Skin of body (tissue), 1 donor: ENCODE measurements at regions not wholly inside any gene's neighbourhood (a gene's known extent, or its start where the extent isn't known, plus 50 kb on each side); places are given as distances from the start of the nearest gene placed in this dataset.

Source experiments
- DNase-seq: peaks from one replicate; lab custom pipeline; 2025; lab: John Stamatoyannopoulos, UW

- no peak for DNase-seq
Measured at GRCh38 chr7:136069840-136070529, 92.8 kb upstream of the MTPN start.

GRCh38 chr7:136067277-136067676 is 90.1 kb upstream of the MTPN start:
- DNase-seq = no peak

GRCh38 chr7:136066304-136067143 is 89.4 kb upstream of the MTPN start:
- no peak for DNase-seq

GRCh38 chr7:136064627-136065237 is 87.6 kb upstream of the MTPN start:
- no peak for DNase-seq

GRCh38 chr7:136064081-136064480 is 86.9 kb upstream of the MTPN start:
- no peak for DNase-seq

GRCh38 chr7:136063326-136063666 is 86.1 kb upstream of the MTPN start:
- DNase-seq = no peak

GRCh38 chr7:136062625-136063325 is 85.6 kb upstream of the MTPN start:
- DNase-seq = no peak

GRCh38 chr7:136061433-136061832 is 84.3 kb upstream of the MTPN start:
- DNase-seq = no peak

- DNase-seq = no peak
Measured at GRCh38 chr7:136058546-136058945, 81.4 kb upstream of the MTPN start.

- DNase-seq = no peak
Measured at GRCh38 chr7:136057509-136057908, 80.3 kb upstream of the MTPN start.

GRCh38 chr7:136056651-136057231 is 79.6 kb upstream of the MTPN start:
- DNase-seq = no peak

GRCh38 chr7:136055266-136055665 is 78.1 kb upstream of the MTPN start:
- DNase-seq = no peak

GRCh38 chr7:136053689-136054485 is 76.7 kb upstream of the MTPN start:
- no peak for DNase-seq

- no peak for DNase-seq
Measured at GRCh38 chr7:136051203-136051928, 74.2 kb upstream of the MTPN start.

- no peak for DNase-seq
Measured at GRCh38 chr7:136050462-136050847, 73.3 kb upstream of the MTPN start.

- DNase-seq = no peak
Measured at GRCh38 chr7:136049818-136050461, 72.8 kb upstream of the MTPN start.

- no peak for DNase-seq
Measured at GRCh38 chr7:136049117-136049516, 72.0 kb upstream of the MTPN start.

GRCh38 chr7:136046548-136046947 is 69.4 kb upstream of the MTPN start:
- DNase-seq = no peak

GRCh38 chr7:136045992-136046391 is 68.8 kb upstream of the MTPN start:
- no peak for DNase-seq

GRCh38 chr7:136045181-136045580 is 68.0 kb upstream of the MTPN start:
- DNase-seq = no peak
